HG03108 (cell line): ENCODE measurements at regions not wholly inside any gene's neighbourhood (a gene's known extent, or its start where the extent isn't known, plus 50 kb on each side); places are given as distances from the start of the nearest gene placed in this dataset.

Experiments
- ATAC-seq: cut with Tn5 transposase; IDR thresholded peaks from one replicate; pipeline ENCODE4 v1.9.1; 2021; ENCODE audit warnings: moderate library complexity; ENCODE audit not compliant: unreplicated experiment

DNA sequence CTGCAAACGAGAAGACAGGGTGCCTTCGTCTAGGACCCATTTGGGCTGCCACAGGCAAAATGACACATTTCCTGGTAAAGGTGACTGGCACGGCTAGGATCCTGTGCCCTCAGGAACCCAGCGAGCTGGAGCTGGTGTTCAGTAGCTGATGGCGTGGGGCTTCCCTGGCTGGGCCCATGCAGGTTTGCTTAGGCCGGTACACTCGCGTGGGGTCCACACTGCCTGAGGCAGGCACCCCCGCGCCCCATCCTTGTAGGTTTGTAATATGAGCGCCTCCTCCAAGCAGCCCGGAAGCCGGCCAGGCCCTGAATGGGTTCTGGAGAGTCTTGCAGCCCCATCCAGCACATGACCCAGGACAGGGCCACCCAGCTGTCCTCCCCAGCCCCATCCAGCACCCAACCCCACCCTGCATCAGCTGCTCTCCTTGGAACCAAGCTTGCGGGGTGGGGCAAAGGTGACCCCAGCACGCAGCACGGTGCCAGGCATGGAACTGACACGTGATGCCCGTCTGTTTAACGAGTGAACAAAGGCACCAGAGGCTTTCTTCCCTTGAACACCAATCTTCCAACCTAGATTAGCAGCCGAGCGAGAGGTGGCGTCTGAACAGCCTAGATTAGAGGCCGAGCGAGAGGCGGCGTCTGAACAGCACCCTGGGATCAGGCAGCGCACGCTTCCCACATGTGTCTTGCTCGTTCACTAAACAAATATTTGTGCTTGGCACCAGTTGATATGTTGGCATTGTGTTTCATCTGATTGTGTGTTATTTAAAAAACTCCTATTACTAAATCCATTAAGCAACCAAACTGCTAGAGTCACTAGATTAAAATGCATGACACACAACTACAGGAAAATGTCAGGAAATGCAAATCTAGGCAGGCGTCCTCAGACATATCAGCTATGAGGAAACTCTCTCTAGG is 112.1 kb downstream of the DLL1 start:
- no peak for ATAC-seq

DNA sequence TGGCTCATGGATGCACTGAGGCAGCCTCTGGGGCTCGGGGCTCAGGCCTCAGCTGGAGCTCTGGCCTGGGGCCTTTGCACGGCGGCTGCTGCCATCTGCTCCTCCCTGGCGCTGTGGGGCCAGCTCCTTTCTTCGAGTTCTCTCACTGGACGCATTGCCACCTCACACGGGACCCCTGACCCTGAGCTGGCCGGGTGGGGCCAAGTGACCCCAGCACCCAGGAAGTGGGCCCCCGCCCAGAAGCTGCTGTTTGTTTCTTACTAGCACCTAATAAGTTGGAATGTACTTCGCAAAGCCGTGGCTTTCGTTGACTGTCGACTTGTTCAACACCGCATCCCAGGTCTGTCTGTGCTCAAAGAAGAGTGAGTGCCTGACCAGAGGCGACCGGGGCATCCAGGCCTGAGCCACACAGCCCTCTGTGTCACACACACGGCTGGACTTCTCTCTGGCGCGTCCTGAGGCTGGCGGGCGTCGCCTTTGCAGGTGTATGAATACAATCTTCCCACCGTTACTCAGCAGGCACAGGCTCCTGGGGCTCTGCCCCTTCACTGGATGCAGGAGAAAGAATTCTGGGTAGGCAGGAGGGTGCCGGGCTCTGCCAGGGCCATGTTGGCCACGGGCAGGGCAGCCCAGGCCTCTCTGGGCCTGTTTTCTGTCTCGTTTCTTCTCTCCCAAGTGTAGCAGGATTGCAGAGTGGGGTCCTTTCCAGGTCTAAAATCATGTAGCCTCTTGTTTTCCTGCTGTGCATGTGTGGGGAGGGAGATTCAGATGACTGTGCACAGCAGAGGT is 112.9 kb downstream of the DLL1 start:
- ATAC-seq = no peak

DNA sequence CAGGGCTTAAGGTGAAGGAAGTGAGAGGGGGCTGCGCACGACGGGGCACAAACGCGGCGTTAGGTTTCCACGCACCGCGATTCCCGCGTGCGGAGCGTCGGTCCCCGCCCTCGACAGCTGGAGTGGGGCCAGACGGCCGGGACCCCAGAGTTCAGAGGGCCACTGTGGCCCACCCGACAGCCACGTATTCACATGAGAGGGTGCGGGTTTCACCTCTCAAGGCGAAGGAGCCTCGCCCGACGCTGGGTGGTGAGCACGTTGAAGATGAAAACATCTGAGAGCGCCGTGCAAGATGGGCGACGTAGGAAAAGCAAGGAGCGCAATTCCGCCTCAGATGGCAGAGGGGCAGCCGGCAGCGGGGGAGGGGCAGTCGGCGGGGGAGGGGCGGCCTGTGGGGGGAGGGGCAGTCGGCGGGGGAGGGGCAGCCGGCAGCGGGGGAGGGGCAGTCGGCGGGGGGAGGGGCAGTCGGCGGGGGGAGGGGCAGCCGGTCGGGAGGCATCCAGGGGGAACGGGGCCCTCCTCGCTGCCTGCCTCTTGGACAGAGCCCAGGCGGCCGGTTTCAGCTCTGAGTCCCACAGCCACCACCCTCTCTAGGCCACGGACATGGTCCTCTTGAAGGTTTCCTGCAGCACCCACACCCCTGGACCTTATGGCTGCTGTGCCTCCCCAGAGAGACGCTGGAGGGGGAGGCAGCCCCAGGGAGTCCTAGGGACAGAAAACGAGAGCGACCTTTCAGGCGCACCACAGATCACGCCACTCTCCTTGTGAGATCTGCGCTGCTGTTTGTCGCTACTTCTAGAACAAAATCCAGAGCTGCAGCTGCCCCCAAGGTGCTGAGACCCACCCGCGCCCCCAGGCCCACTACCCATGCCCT is 113.7 kb downstream of the DLL1 start:
- ATAC-seq = no peak

DNA sequence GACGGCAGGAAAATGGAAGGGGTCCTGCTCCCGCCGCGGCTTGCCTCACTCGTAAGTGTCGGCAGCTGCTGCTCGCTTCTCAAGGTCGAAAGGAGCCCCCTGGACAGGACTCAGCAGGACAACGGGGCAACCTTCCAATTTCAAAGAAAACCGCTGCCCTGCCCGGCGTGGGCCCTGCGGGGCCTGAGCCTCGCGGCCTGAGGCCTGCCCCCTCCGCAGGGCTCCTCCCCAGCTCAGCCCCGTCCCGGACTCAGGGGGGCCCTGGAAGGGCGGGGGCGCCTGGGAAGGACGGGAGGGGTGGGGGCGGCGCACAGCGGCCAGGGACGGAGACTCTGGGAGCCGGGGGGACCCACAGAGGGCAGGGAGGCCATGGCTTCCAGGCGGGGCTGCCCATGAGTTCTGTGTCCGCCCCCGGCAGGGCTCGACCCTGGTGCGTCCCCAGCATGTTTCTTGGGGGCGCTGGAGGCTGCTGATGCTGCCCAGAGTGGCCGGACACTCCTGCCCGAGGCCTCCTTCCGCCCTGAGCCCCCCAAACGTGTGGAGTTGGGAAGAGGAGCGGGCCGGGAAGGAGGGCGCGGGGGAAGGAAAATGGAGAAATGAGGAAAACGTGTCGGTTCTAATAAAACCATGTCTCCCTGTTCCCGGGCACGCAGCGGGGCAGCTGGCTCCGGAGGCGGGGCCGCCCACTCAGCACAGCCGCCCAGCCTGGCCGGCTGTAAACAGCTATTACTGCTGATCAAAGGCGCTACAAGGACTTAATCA is 114.6 kb downstream of the DLL1 start:
- no peak for ATAC-seq

DNA sequence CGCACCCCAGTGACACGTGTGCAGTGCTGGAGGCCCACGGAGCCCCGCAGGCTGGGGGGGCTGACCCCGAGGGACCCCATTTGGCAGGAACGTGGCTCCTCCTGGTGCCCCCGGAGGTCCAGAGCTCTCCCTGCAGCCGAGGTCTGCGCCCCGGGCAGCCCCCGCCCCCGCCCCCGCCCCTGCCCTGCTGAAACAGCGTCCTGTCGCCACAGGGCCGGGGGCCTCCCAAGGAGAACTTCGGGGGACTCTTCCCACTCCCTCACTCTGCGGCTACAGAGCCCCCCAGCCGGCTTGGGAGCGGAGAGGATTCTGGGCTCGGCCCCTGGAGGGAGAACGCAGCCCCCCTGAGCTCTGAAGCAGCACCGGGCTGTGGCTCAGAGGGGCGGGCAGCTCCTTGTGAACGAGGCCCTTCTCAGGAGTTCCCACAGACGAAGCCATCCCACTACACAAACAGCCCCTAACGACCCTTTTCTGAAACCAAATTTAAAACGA is 115.2 kb downstream of the DLL1 start:
- no peak for ATAC-seq

DNA sequence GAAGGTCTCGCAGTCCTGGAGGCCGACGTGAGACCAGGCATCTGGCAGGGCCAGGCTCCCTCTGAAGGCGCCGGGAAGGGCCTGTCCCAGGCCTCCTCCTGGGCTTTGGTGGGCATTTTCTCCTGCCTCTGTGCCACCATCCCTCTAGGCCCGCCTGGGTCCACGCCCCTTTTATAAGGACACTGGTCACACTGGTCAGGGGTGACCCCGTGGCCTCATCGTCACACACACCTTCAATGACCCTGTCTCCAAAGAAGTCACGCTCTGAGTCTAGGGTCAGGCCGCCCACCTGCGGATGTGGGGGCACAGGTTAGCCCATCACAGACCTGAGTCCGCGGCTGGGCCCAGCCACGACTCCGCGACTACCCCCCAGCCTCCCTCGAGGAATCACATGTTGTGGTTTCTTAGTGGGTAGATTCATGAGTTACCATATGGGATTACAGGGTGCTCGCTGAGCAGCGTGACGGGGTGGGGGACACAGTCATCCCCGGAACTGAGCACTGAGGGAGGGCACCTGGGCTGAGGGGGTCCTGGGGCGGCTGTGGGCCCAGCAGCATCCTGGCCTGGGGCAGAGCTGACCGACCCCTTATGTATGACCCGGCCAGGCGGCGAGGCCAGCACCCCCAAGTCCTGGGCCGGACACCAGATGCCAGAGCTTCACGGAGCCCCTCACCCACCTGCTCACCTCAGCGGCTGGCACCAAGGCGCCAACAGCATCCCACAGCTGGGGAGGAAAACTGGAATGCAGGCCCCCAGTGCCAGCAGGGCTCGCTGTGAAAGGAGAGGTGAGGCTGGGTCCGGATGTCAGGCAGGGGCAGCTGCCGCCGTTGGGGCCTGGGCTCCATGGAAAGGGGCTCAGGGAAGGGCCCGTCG is 115.9 kb downstream of the DLL1 start:
- ATAC-seq = no peak

DNA sequence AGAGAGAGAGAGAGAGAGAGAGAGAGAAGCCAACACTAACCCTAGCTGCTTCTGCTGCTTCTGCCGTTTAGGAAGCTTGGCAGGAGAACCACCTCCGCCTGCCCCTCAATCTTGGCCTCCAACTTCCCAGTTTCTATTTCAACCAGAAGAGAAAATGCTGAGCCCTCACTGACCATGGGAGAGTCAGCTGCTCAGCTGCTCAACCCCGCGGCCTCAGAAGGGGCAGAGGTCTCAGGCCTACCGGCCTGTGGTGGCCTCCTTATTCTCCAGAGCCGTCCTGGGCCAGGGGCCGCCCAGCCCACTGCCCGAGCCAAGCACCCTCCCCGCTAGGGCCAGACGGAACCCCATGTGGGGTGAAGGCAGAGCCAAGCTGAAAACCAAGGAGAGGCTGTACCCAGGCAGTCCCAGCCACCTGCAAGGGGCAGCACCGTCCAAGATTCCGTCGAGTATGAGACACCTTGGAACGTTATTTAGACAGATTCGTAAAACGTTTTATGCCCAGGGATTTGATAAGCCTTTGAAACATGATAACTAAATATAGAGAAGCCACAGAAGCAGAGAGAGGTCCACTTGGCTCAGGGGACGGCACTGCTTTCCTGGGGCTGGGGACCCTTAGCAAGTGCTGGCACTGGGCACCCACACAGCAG is 116.6 kb downstream of the DLL1 start:
- ATAC-seq = no peak

DNA sequence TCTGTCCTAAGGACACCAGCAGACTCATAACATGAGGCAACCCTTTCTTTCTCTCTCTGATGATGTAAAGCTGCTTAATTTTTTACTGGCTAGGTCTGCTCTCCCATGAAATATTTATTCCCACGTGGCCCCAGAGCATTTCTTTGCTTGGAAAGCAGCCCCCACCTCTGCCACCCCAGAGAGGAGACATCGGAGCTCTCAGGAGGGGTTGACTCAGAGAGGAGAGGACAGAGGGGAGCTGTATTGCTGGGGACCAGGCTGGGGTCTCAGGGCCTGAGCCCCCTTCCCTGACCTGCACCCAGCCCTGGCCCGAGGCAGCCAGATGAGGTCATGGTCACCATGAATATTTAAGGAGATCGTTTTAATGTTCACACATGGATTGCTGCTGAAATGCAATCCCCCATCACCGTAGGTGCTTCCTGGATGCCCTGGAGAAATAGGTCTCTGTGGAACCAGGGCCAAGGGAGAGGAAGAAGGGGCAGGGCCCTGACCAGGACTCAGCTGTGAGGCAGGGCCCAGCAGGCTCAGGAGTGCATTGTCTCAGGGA is 117.5 kb downstream of the DLL1 start:
- ATAC-seq = no peak

DNA sequence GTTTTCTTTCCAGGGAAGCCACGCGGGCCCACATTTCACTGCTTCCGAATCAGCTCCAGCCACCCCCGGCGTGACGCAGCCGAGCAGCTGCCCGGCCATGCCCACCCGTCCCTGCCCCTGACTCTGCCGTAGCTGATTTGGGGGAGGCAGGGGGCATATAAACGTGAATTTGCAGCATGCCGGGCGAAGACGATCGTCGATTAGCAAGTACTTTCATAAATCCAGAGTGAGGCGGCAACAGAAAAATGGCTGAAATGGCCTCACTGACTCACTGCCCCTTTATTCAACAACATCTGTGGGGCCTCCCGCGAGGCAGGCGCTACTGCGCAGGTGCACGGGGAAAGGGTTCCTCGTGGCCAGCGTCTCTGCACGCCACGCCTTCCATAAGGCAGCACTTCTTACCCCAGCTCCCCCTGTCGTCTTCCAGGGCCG is 118.0 kb downstream of the DLL1 start:
- ATAC-seq = no peak

DNA sequence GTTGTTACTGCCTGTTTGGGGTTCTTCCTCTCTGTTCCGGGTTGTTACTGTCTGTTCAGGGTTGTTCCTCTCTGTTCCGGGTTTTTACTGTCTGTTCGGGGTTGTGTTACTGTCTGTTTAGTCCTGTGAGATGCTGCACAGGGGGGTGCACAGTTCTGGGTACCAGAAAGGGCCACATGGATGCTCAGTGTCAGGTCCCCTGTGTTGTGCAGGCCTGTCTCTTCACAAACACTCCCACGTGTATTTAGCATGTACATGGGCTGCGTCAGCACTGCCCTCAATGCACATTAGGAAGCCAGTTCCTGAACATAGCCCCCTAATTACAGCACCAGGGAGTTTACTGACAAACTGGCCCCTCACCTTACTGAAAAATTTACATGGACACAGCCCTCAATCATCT is 118.5 kb downstream of the DLL1 start:
- no peak for ATAC-seq

DNA sequence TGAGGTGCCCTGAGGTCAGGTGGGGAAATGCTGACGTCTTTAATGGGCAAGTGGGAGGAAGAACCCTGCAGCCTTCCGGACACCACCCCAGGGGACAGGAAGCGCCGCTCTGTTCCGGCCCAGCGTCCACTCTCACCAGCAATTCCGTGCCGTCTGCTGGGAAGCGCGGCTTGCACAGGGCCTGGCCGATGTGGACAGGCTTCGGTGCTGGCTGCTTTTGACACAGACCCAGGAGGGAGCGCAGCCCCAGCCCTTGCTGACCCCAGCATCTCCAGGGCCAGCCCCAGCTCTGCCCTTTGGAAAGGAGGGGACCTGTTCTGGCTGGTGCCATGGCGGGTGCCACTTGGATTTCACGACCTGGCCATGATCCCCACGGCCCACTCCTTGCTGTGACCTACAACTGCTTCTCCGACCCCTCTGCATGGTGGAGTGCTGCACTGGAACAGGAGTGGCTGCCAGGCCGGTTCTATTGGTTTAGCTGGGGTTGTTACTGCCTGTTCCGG is 123.2 kb downstream of the DLL1 start:
- ATAC-seq = no peak

DNA sequence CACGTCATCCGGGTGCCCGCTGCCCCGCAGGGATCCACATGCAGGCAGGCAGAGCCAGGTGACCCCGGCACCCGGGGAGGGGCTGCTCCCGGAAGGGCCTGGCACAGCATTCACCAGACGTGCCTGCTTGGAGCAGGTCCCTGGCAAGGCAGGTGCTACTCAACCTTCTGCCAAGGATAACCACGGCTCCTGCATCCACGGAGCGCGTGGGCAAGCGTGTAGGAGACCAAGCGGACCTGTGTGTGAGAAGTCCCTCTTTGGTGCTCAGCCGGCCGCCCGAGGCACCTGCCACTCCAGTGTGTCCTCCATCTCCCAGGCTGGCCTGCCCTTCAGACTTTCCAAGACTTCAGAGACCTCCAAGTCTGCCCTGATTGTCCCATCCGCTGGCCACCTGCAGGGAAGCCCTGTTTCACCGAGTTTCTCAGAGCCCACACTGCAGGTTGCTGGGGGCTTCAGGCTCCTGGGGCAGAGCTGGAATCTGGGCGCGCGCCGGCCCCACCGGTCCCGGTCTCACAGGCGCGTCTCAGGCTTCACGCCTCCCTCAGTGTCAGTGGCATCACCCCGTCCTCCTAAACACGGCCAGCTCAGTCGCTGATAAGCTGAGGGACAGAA is 124.3 kb downstream of the DLL1 start:
- no peak for ATAC-seq

DNA sequence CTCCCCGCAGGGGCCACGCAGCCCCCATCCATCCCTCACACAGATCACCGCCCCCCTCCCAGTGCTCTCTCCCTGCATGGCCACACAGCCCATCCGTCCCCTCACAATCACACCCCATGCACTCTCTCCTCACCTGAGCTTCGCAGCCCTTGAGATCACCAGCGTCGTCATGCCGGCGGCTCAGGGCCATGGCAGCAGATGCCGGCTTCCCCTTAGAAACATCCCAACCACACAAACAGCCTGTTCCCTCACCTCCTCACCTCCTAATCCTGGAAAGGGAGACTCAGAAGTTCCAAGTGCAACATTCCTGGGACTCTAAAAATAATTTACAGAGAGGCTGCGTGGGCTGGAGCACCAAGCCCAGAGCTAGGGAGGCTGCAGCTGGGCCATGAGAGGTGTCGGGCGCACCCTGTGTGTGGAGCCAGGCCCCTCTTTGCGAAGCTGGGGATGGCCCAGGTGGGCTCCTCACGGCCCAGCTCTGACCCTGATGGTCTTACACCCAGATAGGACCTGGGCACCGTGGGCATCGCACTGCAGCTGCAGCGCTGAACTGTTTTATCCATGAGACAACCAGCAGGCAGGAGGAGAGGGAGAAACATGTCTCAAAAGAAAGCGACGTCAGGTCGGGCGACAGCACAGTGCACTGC is 125.3 kb downstream of the DLL1 start:
- ATAC-seq = no peak

DNA sequence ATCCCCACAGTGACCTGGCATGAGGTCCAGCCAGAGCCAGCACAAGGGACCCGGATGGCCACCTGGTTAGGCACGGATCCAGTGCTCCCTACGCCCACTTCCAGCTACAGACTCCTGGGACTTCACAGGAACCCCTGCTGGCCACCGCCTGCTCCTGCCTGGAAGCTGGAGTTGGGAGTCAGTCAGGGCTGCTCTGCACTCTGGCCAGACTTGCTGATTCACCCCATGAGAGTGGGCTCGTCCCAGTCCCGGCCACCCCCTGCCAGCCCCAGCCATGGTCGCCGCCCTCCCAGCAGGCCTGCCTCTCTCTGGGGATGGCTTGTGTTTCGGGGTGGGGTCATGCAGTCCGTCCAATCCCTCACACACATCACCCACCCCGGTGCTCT is 125.8 kb downstream of the DLL1 start:
- ATAC-seq = no peak

DNA sequence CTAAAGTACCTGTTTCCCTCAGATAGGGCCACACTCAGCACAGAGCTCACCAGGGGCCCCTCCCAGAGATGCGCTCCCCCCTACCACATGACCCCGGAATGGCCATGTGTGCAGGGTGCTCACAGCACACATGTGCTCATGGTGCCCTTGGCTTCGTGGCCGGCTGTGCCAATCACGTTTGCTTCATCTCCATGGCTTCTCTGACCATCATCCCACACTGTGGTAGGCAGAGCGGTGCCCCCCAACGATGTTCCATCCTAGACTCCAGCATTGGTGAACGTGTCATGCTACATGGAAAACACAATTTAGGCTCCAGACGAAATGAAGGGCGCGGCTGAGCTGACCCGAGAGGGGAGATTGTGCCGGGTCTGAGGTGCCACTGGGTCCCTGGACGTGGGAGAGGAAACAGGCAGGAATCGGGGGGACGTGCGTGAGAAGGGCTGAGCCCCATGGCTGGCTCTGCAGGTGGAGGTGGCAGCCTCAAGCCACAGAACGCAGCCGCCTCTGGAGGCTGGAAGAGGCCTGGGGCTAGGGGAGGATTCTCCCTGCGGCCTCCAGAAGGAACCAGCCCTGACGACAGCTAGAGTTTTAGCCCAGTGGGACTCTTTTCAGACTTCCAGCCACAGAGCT is 126.5 kb downstream of the DLL1 start:
- ATAC-seq = no peak

DNA sequence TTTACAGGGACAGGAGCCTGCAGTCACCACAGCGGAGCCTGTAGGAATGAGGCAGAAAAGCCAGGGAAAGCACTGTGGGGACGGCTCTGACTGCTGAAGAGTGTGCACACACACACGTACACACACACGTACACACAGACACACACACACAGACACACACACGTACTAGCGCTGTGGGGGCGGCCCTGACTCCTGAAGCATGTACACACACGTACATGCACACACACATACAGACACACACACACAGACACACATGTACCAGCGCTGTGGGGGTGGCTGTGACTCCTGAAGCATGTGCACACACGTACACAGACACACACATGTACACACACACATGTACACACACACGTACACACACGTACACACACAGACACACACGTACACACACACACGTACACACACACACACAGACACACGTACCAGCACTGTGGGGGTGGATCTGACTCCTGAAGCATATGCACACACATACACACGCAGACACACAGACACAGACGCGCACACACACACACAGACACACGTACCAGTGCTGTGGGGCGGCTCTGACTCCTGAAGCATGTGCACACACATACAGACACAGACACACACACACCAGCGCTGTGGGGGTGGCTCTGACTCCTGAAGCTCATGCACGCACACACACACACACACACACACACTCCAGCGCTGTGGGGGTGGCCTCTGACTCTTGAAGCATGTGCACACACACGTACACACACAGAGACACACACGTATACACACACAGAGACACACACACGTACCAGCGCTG is 127.3 kb downstream of the DLL1 start:
- ATAC-seq = no peak
